ENCODE measurements at regions not wholly inside any gene's neighbourhood (a gene's known extent, or its start where the extent isn't known, plus 50 kb on each side); places are given as distances from the start of the nearest gene placed in this dataset.
A peak's percentile ranks its signal among the peaks of the same experiment; 100 is the strongest.

- WGBS, 2 donors, result 90 to 92% methylated on average over 8 of the region's 8 CpGs
- H3K4me3 ChIP-seq, result no peak overlapping the region
- no peak for DNase-seq
- no peaks in the 10 kb centered on the region for H3K27me3 ChIP-seq
- H3K4me1 ChIP-seq, result peaks cover 0 to 13% (median 0%) of the 10 kb centered on the region in 4 donors
- no peaks in the 10 kb centered on the region for H3K9me3 ChIP-seq
- no peaks in the 10 kb centered on the region for H3K36me3 ChIP-seq
- TF ChIP-seq, protein P1, sequence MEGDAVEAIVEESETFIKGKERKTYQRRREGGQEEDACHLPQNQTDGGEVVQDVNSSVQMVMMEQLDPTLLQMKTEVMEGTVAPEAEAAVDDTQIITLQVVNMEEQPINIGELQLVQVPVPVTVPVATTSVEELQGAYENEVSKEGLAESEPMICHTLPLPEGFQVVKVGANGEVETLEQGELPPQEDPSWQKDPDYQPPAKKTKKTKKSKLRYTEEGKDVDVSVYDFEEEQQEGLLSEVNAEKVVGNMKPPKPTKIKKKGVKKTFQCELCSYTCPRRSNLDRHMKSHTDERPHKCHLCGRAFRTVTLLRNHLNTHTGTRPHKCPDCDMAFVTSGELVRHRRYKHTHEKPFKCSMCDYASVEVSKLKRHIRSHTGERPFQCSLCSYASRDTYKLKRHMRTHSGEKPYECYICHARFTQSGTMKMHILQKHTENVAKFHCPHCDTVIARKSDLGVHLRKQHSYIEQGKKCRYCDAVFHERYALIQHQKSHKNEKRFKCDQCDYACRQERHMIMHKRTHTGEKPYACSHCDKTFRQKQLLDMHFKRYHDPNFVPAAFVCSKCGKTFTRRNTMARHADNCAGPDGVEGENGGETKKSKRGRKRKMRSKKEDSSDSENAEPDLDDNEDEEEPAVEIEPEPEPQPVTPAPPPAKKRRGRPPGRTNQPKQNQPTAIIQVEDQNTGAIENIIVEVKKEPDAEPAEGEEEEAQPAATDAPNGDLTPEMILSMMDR (IDR thresholded peaks at IDR 0.05), result no peak
- peak in 1 of 4 donors; percentile 19 for TF ChIP-seq POLR2AphosphoS5 (IDR thresholded peaks at IDR 0.05)
- intact Hi-C loops (cut with DNase I), result no loop called here
- H3K27ac ChIP-seq, result peak overlapping the region in 2 of 4 donors; percentile 31 to 49
Observed at GRCh38 chrX:39716401-39716800, 381.4 kb downstream of the BCOR start.

GRCh38 chrX:39716802-39717540, 380.8 kb downstream of the BCOR start:
- H3K27ac ChIP-seq, result peak overlapping the region in 2 of 4 donors; percentile 31 to 49
- peaks cover 0 to 18% (median 2%) of the 10 kb centered on the region in 4 donors for H3K4me1 ChIP-seq
- no peak for DNase-seq
- H3K36me3 ChIP-seq, result no peaks in the 10 kb centered on the region
- no peaks in the 10 kb centered on the region for H3K9me3 ChIP-seq
- no peak for TF ChIP-seq POLR2AphosphoS5 (IDR thresholded peaks at IDR 0.05)
- no peaks in the 10 kb centered on the region for H3K27me3 ChIP-seq
- intact Hi-C loops (cut with DNase I), result no loop called here
- no peak overlapping the region for H3K4me3 ChIP-seq
- WGBS, 2 donors, result 90 to 91% methylated on average over 6 of the region's 6 CpGs

GRCh38 chrX:39718981-39719380, 378.8 kb downstream of the BCOR start:
- WGBS, 2 donors, result 31 to 44% methylated on average over 2 of the region's 2 CpGs
- Histone ChIP-seq H3K36me3 (no peaks in the 10 kb centered on the region), H3K27ac (no peak overlapping the region), H3K4me1 (peaks cover 0 to 18% (median 3%) of the 10 kb centered on the region in 4 donors), H3K4me3 (no peak overlapping the region), H3K27me3 (no peaks in the 10 kb centered on the region), H3K9me3 (no peaks in the 10 kb centered on the region)
- intact Hi-C loops (cut with DNase I), result no loop called here
- no peak for DNase-seq
- TF ChIP-seq, protein P1 (IDR thresholded peaks at IDR 0.05), result no peak
- TF ChIP-seq POLR2AphosphoS5 (IDR thresholded peaks at IDR 0.05) (no peak), POLR2A (IDR thresholded peaks at IDR 0.05) (no peak), EP300 (IDR thresholded peaks at IDR 0.05) (no peak)

GRCh38 chrX:39720945-39721344, 376.8 kb downstream of the BCOR start:
- 77 to 82% methylated on average over 2 of the region's 2 CpGs for WGBS, 2 donors
- Histone ChIP-seq H3K4me3 (no peak overlapping the region), H3K27ac (no peak overlapping the region), H3K4me1 (peaks cover 0 to 18% (median 3%) of the 10 kb centered on the region in 4 donors), H3K36me3 (no peaks in the 10 kb centered on the region), H3K27me3 (no peaks in the 10 kb centered on the region), H3K9me3 (no peaks in the 10 kb centered on the region)
- intact Hi-C loops (cut with DNase I), result no loop called here
- no peak for DNase-seq
- TF ChIP-seq, protein P1 (IDR thresholded peaks at IDR 0.05), result no peak
- no peak for TF ChIP-seq POLR2A (IDR thresholded peaks at IDR 0.05)
- no peak for TF ChIP-seq EP300 (IDR thresholded peaks at IDR 0.05)
- no peak for TF ChIP-seq POLR2AphosphoS5 (IDR thresholded peaks at IDR 0.05)

DNA sequence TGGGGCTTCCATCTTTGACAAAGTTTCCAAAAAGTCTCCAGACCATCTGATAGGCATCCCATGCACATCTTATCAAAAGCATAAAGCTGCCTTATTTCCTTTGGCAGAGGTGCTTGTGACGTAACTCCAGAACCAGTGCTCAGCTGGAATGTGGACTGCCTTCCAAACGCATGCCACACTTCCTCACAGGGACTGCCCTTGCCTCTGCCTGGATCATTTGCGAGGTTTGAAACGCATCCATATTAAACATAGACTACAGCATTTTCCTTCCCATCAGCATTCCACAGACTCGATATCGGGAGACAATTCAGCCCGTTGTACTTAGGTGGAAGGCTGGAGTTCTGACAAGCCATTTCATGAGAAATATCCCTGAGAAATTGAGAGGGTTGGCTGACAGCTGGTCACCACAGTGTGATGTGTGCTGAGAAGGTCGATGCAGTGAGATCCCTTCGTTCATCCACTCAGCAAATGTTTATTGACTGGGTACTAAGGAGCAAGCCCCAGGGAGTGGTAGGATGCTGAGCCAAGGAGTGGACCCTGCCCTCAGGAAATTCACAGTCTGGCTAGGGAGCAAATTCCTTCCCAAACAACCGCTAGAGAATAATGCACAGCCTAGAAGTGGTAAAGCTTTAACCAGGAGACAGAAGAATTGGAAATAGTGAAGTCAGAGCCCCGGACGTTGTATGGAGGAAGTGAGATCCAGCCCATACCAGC, 376.0 kb downstream of the BCOR start:
- intact Hi-C loops (cut with DNase I), result no loop called here
- no peak for TF ChIP-seq EP300 (IDR thresholded peaks at IDR 0.05)
- TF ChIP-seq POLR2A (IDR thresholded peaks at IDR 0.05), result no peak
- TF ChIP-seq POLR2AphosphoS5 (IDR thresholded peaks at IDR 0.05), result no peak
- TF ChIP-seq, protein P1 (IDR thresholded peaks at IDR 0.05), result no peak
- no peak overlapping the region for H3K27ac ChIP-seq
- H3K4me1 ChIP-seq, result peaks cover 0 to 10% (median 4%) of the 10 kb centered on the region in 4 donors
- DNase-seq, result no peak
- 21 to 61% methylated on average over 12 of the region's 12 CpGs for WGBS, 2 donors
- no peaks in the 10 kb centered on the region for H3K36me3 ChIP-seq
- H3K9me3 ChIP-seq, result no peaks in the 10 kb centered on the region
- H3K27me3 ChIP-seq, result no peaks in the 10 kb centered on the region
- H3K4me3 ChIP-seq, result no peak overlapping the region
